GM18867 (cell line): ENCODE measurements at regions not wholly inside any gene's neighbourhood (a gene's known extent, or its start where the extent isn't known, plus 50 kb on each side); places are given as distances from the start of the nearest gene placed in this dataset.

Source experiments
- ATAC-seq: cut with Tn5 transposase; IDR thresholded peaks from one replicate; pipeline ENCODE4 v1.9.1; 2021; ENCODE audit warnings: mild to moderate bottlenecking, moderate library complexity; ENCODE audit not compliant: unreplicated experiment

DNA sequence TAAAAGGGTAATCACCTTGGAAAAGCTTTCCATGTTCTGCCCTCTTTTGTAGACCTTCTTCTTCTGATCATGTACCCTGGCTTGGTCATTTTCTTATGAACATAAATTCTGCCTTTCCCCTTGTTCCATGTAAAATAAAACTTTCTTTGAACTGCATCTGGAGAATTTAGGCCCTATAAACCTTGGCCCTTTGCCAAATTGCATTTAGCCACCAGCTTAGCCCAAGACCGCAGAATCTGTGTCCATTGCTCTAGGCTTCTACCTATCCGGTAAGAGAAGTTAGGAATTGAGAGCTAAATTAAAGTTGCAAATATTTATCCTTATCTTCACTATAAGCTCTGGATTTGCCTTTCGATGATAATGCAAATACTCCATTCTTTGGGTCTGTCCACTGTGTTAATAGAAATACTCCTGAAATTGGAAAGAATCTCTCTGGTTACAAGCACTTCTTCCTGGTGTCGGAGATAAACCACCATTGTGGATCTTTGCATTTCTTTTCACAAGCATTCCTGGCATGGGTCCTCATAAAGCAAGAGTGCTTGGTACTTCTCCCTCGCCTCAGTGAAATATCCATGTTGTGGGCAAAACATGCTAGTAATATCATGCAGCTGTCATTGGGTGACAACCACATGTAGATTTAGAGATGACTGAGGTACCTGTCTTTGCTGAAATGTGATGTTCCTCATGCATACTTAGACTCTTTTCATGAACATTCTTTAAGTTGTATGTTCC lies 698.0 kb upstream of the WWC1 start:
- ATAC-seq, result no peak

- ATAC-seq, result no peak
Measured at GRCh38 chr5:167594061-167594435, 697.4 kb upstream of the WWC1 start.

- no peak for ATAC-seq
Measured at GRCh38 chr5:167594750-167595149, 696.7 kb upstream of the WWC1 start.

GRCh38 chr5:167595196-167595595 lies 696.2 kb upstream of the WWC1 start:
- no peak for ATAC-seq

DNA sequence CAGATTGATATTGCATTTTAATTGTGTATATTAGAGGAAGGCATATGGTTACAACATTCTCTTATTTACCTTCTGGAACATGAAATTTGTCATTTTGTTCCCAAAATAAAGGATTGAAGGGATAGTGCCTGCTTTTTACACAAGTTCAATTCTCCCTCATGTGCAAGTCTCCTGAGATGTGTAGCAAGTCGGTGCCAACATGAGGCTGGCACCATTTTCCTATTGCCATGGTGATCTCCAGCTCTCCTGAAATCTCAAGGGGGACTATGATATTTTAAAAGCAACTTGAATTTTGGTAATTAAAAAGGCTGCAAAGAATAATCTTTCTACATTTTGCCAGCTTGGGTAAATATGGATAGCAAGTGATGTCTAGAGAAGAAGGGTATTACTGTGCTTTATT lies 693.3 kb upstream of the WWC1 start:
- no peak for ATAC-seq

DNA sequence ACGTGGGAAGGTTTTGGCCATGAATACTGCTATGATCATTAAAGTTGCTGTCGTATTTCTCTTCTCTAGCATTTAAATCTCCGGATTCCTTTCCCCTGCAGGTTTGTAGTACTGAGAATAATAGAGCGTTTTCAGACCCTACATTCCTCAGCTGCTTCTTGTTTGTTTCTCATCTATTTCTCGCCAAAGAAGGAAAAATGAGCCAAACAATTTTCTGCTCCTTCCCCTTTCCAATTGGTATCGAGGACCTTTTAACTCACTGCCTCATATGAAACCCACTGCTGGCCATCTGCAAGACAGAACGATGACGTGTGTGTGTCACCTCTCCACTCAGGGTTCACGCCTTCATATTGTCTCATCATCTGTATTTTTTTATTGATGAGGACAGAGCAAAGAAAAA lies 689.4 kb upstream of the WWC1 start:
- no peak for ATAC-seq

DNA sequence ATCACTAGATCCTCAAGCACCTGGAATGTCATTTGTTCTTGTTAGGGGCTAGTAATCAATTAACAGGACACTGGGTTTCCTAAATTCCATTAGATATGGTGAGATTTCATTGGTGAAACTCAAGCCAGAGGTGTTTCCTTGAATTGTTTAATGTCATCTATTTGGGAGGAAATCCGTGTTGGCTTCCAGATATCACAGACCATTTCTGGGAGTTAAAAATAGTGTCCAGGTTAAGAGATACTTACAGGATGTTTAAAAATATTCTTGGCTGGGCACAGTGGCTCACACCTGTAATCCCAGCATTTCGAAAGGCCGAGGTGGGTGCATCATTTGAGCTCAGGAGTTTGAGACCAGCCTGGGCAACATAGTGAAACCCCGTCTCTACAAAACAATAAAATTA lies 688.3 kb upstream of the WWC1 start:
- ATAC-seq, result no peak

GRCh38 chr5:167608390-167609272 lies 682.8 kb upstream of the WWC1 start:
- ATAC-seq, result no peak

DNA sequence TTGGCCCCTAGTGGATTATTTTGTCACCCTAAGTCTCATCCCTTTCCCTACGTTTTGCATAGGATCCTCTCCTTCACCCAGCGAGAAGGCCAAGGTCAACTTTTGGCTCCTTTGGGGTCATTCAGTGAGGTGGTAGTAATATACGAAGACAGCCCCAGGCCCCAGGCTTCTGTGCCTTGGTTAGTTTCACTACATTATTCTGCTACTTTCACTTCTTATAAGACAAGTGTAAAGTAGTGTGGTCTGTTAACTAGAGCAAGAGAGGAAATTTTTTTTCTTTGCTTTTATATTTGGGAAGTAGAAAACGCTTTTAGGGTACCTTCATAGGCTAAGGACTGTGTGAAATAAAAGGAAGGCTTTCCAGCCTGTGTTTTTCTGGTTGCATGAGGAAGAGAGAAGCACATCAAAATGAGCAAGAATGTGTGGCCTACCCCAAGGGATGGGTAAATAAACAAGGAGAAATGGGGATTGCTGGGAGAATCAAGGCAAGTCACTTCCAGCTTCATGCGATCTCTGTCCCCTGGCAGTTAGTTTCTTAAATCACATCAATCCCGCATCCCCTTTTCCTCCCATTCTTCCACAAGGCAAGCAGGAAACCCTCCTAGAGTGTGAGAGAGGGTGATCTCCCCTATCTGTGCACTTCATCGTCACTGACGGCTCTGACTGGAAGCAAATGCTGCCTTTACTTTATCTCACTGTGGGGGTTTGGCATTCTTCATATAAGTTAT lies 677.0 kb upstream of the WWC1 start:
- no peak for ATAC-seq

DNA sequence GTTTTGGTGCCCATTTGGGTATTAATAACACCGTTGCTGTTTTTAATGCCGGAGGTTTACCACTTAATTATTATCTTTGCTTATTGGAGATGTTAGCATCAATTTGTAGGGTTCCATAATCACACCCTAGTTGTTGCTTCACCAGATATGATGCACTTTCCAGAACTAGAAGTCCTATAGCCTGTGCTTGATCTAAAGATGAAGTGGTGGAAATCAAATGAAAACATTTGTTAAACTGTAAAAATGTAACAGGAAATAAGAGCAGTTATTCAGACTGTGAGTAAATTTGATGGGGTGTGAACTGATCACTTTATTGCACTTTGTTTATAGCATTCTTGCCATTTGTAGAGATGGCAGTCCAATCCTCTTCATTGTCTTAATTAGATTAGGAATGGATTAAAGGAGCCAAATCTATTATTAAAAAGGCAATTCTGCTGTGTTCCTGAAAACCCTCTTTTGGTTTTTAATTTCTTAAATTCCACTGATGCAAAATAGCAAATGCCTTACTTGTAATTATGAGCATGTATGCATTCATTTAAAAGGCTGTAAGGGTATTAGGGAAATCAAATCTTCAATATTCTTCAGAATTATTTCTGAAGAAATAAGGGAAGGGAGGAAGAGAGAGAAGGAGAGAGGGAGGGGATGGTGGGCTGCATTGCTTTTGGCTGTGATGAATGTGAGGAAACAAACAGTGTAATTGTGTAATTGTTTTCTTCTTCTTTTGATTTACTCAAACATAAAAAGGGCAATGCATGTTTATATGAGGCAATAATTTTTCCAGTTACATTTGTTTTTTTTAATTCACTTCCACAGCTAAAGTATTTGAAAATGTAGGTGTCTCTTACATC lies 675.2 kb upstream of the WWC1 start:
- ATAC-seq, result no peak

- no peak for ATAC-seq
Measured at GRCh38 chr5:167623354-167623753, 668.1 kb upstream of the WWC1 start.

GRCh38 chr5:167624053-167624452 lies 667.4 kb upstream of the WWC1 start:
- ATAC-seq, result no peak

DNA sequence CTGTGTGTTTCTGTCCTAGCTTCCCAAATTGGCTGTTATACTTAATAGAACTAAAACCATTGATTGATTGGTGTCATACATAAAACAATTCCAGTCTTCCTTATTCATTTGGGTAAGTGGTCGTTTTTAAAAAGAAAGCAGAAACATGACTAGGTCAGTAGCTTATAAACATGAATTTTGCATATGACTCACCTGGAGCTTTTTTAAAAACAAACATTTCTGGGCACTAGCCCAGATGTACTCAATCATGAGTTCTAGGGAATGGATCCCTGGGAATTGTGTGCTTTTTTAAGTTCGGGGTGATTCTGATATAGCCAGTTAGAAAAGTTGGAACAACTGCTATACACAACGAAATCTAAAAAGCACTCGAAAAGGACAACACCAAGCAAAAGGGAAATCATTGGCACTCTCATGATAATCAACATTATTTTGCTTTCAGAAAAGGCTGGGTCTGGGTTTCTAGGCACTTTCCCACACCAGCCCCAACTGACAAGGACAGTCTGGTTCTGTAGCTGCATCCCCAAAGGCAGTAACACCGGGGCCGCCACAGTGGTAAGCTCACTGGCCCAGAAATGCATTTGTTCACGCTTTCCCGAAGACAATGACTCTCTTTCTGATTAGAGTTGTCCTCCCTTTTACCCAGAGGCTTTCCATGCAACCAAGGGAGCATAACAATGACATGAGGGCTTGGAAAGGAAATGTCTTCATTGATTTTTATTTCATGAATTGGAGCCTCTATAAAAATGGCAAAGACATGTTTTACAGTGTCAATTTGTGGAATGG lies 664.9 kb upstream of the WWC1 start:
- ATAC-seq, result no peak

- ATAC-seq, result no peak
Measured at GRCh38 chr5:167629634-167630033, 661.8 kb upstream of the WWC1 start.

- no peak for ATAC-seq
Measured at GRCh38 chr5:167631191-167631590, 660.3 kb upstream of the WWC1 start.

GRCh38 chr5:167633114-167633513 lies 658.3 kb upstream of the WWC1 start:
- ATAC-seq, result no peak

- ATAC-seq, result no peak
Measured at GRCh38 chr5:167633931-167634341, 657.5 kb upstream of the WWC1 start.

- no peak for ATAC-seq
Measured at GRCh38 chr5:167634432-167634831, 657.0 kb upstream of the WWC1 start.

GRCh38 chr5:167638816-167639215 lies 652.6 kb upstream of the WWC1 start:
- ATAC-seq, result no peak

DNA sequence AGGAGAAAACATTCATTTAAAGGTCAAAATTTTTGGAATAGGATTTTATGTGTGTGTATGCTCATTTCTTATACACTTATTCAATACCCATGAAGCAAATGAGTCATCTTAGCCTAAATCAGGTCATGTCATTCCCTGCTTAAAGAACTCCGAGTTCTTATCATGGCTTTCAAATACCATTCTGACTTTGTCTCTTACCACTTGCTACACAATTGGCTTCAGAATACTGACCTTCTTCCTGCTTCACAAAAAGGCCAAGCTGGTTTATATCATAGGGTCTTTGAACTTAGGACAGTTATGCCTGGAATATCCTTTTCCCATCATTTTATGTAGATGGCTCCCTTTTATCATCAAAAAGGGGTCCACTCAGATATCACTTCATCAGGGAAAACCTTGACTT lies 652.2 kb upstream of the WWC1 start:
- ATAC-seq, result no peak
